ENCODE measurements at regions not wholly inside any gene's neighbourhood (a gene's known extent, or its start where the extent isn't known, plus 50 kb on each side); places are given as distances from the start of the nearest gene placed in this dataset.

DNA sequence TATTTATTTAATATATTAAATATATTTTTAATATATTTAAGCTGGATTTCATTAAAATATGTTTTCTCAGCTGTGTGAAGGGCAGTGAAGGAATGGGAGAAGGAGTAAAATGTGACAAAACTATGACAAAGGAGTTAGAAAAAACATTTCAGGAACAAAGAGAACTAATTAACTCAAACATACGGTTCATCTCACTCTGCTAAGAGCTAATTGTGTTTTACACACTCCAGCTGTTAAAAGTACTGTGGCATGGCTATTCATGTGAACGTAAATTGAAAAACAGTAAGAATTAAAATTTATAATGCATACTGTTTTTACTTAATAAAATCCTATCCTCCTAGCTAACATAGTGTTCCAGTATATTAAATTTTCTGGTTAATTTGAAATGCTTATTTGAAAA, 262.5 kb upstream of the GNAI1 start:
- no peak for DNase-seq (ENCODE audit: low spot score)

GRCh38 chr7:79868010-79868409, 266.6 kb upstream of the GNAI1 start:
- no peak for DNase-seq (ENCODE audit: low spot score)

GRCh38 chr7:79862447-79863210, 272.0 kb upstream of the GNAI1 start:
- DNase-seq (ENCODE audit: low spot score): no peak

DNA sequence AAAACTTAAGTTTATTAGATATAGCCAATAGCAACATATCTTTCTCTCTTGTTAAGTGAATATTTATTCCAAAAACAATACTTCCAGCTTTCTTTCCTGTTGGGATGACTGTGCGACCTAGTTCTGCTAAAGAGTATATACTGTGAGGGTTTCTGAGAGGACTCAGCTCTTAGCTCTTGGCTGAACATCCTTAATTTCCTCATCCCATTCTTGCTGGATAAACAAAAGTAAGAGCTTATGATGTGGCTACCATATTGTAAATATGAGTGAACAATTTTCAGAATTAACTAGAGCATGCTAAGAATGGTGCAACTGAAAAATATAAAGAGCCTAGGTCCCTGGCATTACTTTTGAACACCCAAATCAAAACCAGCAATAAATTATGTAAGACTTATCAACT, 279.5 kb upstream of the GNAI1 start:
- no peak for DNase-seq (ENCODE audit: low spot score)

DNA sequence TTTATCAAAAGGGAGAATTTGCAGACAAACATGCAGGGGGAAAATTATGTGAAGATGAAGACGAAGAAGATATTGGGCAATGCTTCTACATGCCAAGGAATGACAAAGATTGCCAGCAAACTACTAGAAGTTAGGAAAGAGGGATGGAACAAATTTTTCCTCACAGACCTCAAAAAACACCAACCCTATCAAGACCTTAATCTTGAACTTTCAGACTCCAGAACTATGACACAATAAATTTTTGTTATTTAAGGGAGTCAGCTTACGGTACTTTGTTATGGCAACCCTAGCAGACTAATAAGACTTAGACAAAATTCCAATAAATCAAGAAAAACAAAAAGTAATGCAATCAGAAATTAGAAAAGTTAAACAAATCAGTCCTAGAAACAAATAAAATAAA, 280.0 kb upstream of the GNAI1 start:
- no peak for DNase-seq (ENCODE audit: low spot score)

- DNase-seq (ENCODE audit: low spot score): no peak
Observed at GRCh38 chr7:79837915-79838314, 296.7 kb upstream of the GNAI1 start.

DNA sequence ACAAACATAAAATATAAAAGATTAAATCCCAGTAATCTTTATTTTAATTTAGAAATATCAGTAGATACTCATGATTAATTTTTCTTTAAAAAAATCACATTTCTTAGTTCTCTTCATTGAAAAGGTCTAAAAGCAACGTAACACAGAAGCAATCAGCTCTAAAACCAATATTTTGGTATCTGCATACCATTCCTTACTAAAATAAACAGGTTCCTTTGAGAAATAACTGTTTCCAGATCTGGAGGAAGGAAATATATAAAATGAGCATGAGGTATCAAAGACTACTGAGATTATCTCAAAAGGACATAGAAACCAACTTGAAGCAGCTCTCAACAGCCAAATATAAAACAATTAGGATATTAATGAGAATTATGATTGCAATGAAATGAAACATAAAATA, 301.0 kb upstream of the GNAI1 start:
- no peak for DNase-seq (ENCODE audit: low spot score)

DNA sequence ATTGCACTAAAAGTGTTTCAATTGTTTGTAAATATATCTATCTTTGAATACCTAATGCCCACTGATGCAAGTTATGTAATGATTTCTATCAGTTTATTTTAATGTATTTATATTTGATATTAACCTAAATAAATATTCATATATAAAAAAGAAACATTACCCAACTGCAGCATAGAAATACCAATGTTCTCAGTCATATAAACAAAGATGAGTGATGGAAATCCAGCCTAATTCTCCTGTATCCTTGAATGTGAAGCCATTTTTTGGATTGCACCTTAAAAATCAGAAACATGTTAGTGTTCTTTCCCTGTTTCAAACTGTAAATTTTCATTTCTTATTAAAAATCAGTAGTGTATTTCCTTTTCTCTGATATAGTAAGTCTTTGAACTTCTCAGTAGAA, 305.8 kb upstream of the GNAI1 start:
- DNase-seq (ENCODE audit: low spot score): no peak

DNA sequence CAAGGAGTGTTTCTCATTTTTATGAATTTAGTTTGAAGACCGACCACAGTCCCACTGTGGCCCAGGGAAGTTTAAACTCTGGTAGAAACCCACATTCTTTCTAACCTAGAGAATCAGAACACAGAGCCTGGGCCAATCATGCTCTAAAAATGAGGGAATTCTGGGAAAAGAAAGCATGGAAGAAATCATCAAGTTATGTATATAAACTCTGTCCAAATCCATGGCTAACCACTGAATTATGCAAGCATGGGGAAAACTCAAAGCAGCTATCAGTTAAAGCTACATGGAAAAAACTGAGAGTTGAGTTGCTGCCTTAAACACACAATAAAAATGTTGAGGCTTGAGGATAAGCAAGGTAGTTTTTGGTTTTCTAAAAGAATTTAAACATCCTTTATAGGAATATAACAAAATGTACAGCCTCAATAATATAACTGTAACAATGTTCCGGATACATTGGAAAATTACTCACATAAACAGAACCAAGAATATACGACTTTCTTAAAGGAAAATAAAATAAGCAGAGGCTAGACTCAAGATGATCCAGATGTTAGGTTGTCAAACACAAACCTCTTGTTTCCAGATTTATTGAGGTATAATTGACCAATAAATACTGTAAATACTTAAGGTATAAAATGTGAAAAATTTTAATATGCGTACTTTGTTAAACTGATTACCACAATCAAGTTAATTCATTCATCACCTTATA, 311.2 kb upstream of the GNAI1 start:
- no peak for DNase-seq (ENCODE audit: low spot score)

DNA sequence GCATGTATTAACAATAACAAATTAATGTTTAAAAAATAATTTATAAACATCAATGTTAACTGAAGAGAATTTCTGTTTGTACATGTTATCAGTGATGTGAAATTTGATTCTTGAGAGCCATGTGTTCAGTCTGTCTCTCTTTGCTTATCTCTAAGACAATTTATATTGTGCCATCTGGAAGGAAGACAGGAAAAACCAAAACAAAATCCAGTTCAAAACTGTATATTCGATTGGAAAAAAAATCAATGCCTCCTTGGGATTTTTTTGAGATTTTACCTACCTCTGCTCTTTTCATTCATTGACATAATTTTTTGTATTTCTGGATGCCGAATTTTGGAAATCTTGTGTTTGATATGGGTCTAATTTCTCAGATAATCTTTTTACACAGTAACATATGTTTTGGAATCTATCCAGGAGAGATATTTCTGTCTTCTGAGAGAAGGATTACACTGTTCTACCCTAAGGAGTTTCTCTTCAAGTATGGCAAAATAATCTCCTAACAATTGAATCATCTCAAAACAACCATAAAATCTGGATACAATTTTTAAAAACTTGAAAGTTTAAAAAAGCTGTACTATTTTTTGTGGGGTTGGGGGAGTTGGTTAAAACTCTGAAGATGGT, 311.9 kb upstream of the GNAI1 start:
- DNase-seq (ENCODE audit: low spot score): no peak

- DNase-seq (ENCODE audit: low spot score): peak; percentile 73
Observed at GRCh38 chr7:79820387-79820786, 314.2 kb upstream of the GNAI1 start.

DNA sequence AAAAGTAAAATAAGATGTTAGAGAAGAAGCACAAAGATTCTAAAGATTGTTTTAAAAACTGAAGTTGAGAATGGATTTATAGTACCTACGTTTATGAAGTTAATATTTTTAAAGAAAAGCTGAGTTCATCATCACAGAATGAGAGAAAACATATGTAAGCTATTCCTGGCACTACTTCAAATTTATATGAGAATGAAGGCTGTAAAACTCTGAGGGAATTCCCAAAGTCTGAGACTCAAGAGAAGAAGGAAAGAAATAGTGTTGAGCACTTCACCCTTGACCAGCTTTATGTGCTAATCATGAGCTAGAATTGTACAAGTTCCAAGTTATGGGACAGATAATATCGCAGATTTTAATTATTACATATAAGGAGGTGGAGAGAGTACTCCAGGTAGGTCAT, 323.7 kb upstream of the GNAI1 start:
- no peak for DNase-seq (ENCODE audit: low spot score)

GRCh38 chr7:79806161-79806734, 328.4 kb upstream of the GNAI1 start:
- peak; percentile 53 for DNase-seq (ENCODE audit: low spot score)

- DNase-seq (ENCODE audit: low spot score): no peak
Observed at GRCh38 chr7:79790656-79791262, 337.3 kb upstream of the MAGI2 start.

GRCh38 chr7:79789584-79790345, 336.3 kb upstream of the MAGI2 start:
- DNase-seq (ENCODE audit: low spot score): no peak

GRCh38 chr7:79787623-79788022, 334.2 kb upstream of the MAGI2 start:
- DNase-seq (ENCODE audit: low spot score): no peak

- DNase-seq (ENCODE audit: low spot score): no peak
Observed at GRCh38 chr7:79787096-79787495, 333.6 kb upstream of the MAGI2 start.

DNA sequence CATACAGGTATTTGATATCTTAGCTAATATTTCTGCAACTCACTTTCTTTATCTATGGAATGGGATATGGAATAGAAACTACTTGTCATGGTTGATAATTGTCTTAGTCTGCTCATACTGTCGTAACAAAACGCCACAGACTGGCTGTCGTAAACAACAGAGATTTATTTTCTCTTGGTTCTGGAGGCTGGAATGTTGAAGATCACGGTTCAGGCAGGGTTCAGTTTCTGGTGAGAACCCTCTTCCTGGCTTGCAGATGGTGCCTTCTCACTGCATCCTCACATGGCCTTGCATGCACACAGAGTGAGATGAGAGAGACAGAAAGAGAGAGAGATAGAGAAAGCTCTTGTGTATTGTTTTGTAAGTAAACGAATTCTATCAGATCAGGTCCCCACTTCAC, 332.7 kb upstream of the MAGI2 start:
- no peak for DNase-seq (ENCODE audit: low spot score)

- DNase-seq (ENCODE audit: low spot score): no peak
Observed at GRCh38 chr7:79785556-79785955, 332.1 kb upstream of the MAGI2 start.

GRCh38 chr7:79782906-79783305, 329.4 kb upstream of the MAGI2 start:
- no peak for DNase-seq (ENCODE audit: low spot score)

DNA sequence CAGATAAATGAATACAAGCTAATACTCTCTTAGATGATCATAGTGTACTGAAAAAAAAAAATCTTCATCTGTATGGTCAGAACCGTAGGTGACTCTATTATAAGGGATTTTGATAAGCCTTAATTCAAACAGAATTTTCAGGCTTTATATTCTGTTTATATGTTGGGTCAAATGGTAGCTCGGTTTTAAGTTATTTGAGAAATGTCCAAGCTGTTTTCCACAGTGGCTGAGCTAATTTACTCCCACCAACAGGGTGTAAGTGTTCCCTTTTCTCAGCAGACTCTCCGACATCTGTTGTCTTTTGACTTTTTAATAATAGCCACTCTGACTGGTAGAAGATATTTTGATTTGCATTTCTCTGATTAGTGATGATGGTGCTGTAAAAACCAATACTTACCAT, 328.8 kb upstream of the MAGI2 start:
- DNase-seq (ENCODE audit: low spot score): no peak

DNA sequence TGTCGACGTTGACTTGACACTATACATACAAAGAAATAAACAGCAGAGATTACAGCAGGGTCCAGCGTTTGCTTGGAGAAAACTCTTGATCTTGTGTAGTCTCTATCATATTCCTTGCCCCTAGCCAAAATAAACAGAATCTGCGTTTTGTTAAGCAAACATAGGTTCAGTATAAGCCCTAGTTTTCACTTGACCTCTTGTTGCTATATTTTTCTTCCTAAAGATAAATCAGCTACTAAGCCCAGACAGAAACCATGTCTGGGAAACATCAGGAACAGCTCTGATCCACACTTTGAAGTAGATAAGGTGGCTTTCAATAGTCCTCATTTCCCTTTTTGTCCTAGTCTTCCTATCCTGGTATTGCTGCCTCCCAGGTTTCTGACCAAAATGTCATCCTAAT, 328.2 kb upstream of the MAGI2 start:
- DNase-seq (ENCODE audit: low spot score): no peak
